HEK293 (cell line): ENCODE measurements at regions not wholly inside any gene's neighbourhood (a gene's known extent, or its start where the extent isn't known, plus 50 kb on each side); places are given as distances from the start of the nearest gene placed in this dataset.
"Not testable (repeated sequence)": the region's sequence is repeated elsewhere in the genome, so short reads cannot be mapped to it uniquely, and the experiment has no call there.

Source experiments
- CTCF ChIA-PET: fragments of 350-600 bp; formaldehyde crosslinking; extraction: SDS; loops from one replicate; lab custom pipeline; 2021; ENCODE audit warnings: antibody characterized with exemption; lab: Yijun Ruan, JAX
- POLR2A ChIA-PET: fragments of 300-600 bp; formaldehyde crosslinking; extraction: SDS; loops from one replicate; lab custom pipeline; 2020; ENCODE audit warnings: antibody characterized with exemption, inconsistent platforms; lab: Yijun Ruan, JAX
- H3K27ac ChIP-seq: fragments of 200-500 bp; sonication (Bioruptor generic); 2 replicates; pipeline ENCODE4 v1.5.1; 2014; ENCODE audit warnings: low read depth, low read length, control low read depth, inconsistent platforms; ENCODE audit errors: extremely low read depth
- H3K36me3 ChIP-seq, 2 experiments: fragments of 200-500 bp in 1 of 2; sonication (Bioruptor generic) in 1 of 2; 1 replicate in 1 of 2; 2 replicates in 1 of 2; pipeline ENCODE4 v1.5.1; 2014 to 2017; ENCODE audit warnings: inconsistent platforms in 2 of 2, low read length in 2 of 2; ENCODE audit not compliant: control insufficient read depth in 2 of 2, insufficient read depth in 1 of 2
- H3K4me1 ChIP-seq: fragments of 200-500 bp; sonication (Bioruptor generic); 2 replicates; pipeline ENCODE4 v1.5.1; 2014; ENCODE audit warnings: mild to moderate bottlenecking, low read length, inconsistent platforms; ENCODE audit not compliant: control insufficient read depth, insufficient read depth
- H3K4me3 ChIP-seq: 2 replicates; pipeline ENCODE4 v1.5.1; 2011; ENCODE audit warnings: low read depth, mild to moderate bottlenecking, control low read depth, low read length, moderate library complexity
- H3K9me3 ChIP-seq: fragments of 200-500 bp; sonication (Bioruptor generic); 2 replicates; pipeline ENCODE4 v1.5.1; 2014; ENCODE audit warnings: low read depth, low read length, inconsistent platforms; ENCODE audit not compliant: control insufficient read depth, insufficient read depth
- GLI4 ChIP-seq: fragments of 450-650 bp; formaldehyde crosslinking; IDR thresholded peaks from 2 replicates; pipeline ENCODE4 v1.5.1; 2016; ENCODE audit warnings: missing biosample characterization, missing genetic modification characterization
- HOXD13 ChIP-seq: sonication (generic); formaldehyde crosslinking; IDR thresholded peaks from 2 replicates; pipeline ENCODE4 v1.8.0; 2022; ENCODE audit warnings: missing genetic modification reagents, borderline replicate concordance
- KLF10 ChIP-seq: fragments of 450-650 bp; IDR thresholded peaks from 2 replicates; pipeline ENCODE4 v1.5.1; 2018; ENCODE audit warnings: missing biosample characterization, mild to moderate bottlenecking, missing genetic modification characterization
- PRDM4 ChIP-seq: fragments of 450-650 bp; formaldehyde crosslinking; IDR thresholded peaks from 2 replicates; pipeline ENCODE4 v1.5.1; 2017; ENCODE audit warnings: missing biosample characterization, missing genetic modification characterization
- SCRT2 ChIP-seq: fragments of 450-650 bp; formaldehyde crosslinking; IDR thresholded peaks from 2 replicates; pipeline ENCODE4 v1.5.1; 2016; ENCODE audit warnings: missing biosample characterization, missing genetic modification characterization
- TRIM28 ChIP-seq: IDR thresholded peaks from 2 replicates; pipeline ENCODE4 v1.6.1; 2011; ENCODE audit warnings: low read length, control low read depth, borderline replicate concordance
- ZBTB10 ChIP-seq: fragments of 450-650 bp; formaldehyde crosslinking; IDR thresholded peaks from 2 replicates; pipeline ENCODE4 v1.5.1; 2016; ENCODE audit warnings: missing biosample characterization, missing genetic modification characterization
- ZBTB11 ChIP-seq: fragments of 450-650 bp; formaldehyde crosslinking; conservative IDR thresholded peaks from 2 replicates; pipeline ENCODE4 v1.5.1; 2016; ENCODE audit warnings: low read depth, missing biosample characterization, missing genetic modification characterization
- ZFP3 ChIP-seq: fragments of 450-650 bp; formaldehyde crosslinking; IDR thresholded peaks from 2 replicates; pipeline ENCODE4 v1.5.1; 2016; ENCODE audit warnings: low read depth, missing biosample characterization, missing genetic modification characterization
- ZNF223 ChIP-seq: fragments of 450-650 bp; formaldehyde crosslinking; IDR thresholded peaks from 2 replicates; pipeline ENCODE4 v1.5.1; 2016; ENCODE audit warnings: missing biosample characterization, missing genetic modification characterization
- ZNF24 ChIP-seq: fragments of 450-650 bp; formaldehyde crosslinking; IDR thresholded peaks from 2 replicates; pipeline ENCODE4 v1.5.1; 2016; ENCODE audit warnings: missing biosample characterization, missing genetic modification characterization
- ZNF311 ChIP-seq: fragments of 450-650 bp; formaldehyde crosslinking; IDR thresholded peaks from 2 replicates; pipeline ENCODE4 v1.5.1; 2017; ENCODE audit warnings: missing biosample characterization, missing genetic modification characterization, borderline replicate concordance
- ZNF324 ChIP-seq: fragments of 450-650 bp; formaldehyde crosslinking; IDR thresholded peaks from 2 replicates; pipeline ENCODE4 v1.5.1; 2016; ENCODE audit warnings: missing biosample characterization, missing genetic modification characterization
- ZNF335 ChIP-seq: fragments of 450-650 bp; formaldehyde crosslinking; conservative IDR thresholded peaks from 2 replicates; pipeline ENCODE4 v1.5.1; 2016; ENCODE audit warnings: missing biosample characterization, missing genetic modification characterization
- ZNF404 ChIP-seq: fragments of 450-650 bp; formaldehyde crosslinking; IDR thresholded peaks from 2 replicates; pipeline ENCODE4 v1.5.1; 2017; ENCODE audit warnings: missing biosample characterization, missing genetic modification characterization
- ZNF518A ChIP-seq: fragments of 450-650 bp; formaldehyde crosslinking; conservative IDR thresholded peaks from 2 replicates; pipeline ENCODE4 v1.5.1; 2016; ENCODE audit warnings: low read depth, missing biosample characterization, missing genetic modification characterization
- ZNF548 ChIP-seq: fragments of 450-650 bp; formaldehyde crosslinking; IDR thresholded peaks from 2 replicates; pipeline ENCODE4 v1.5.1; 2016; ENCODE audit warnings: missing biosample characterization, missing genetic modification characterization
- ZNF791 ChIP-seq: fragments of 450-650 bp; formaldehyde crosslinking; IDR thresholded peaks from 2 replicates; pipeline ENCODE4 v1.5.1; 2016; ENCODE audit warnings: missing biosample characterization, missing genetic modification characterization
- ZNF792 ChIP-seq: fragments of 450-650 bp; formaldehyde crosslinking; IDR thresholded peaks from 2 replicates; pipeline ENCODE4 v1.5.1; 2016; ENCODE audit warnings: missing biosample characterization, missing genetic modification characterization
- ZSCAN30 ChIP-seq: fragments of 450-650 bp; IDR thresholded peaks from 2 replicates; pipeline ENCODE4 v1.5.1; 2018; ENCODE audit warnings: missing biosample characterization, mild to moderate bottlenecking, missing genetic modification characterization, moderate library complexity

- no peak for TF ChIP-seq ZBTB11 (tag by site-specific recombination)
Measured at GRCh38 chr10:81200801-81201200, 663.1 kb downstream of the SH2D4B start (continued).

- H3K4me1 ChIP-seq, H3K4me3 ChIP-seq, POLR2A ChIA-PET, H3K36me3 ChIP-seq, H3K27ac ChIP-seq, H3K9me3 ChIP-seq, CTCF ChIA-PET: not testable (repeated sequence)
Measured at GRCh38 chr10:81207359-81207758, 667.6 kb upstream of the NRG3 start.

- no peaks in the 10 kb centered on the region for H3K4me1 ChIP-seq
- H3K36me3 ChIP-seq, result no peaks in the 10 kb centered on the region
- H3K4me3 ChIP-seq, result no peak overlapping the region
- POLR2A ChIA-PET, result no interaction called here
- H3K9me3 ChIP-seq, result no peaks in the 10 kb centered on the region
- TF ChIP-seq ZNF791 (tag by site-specific recombination), result no peak
- TF ChIP-seq TRIM28, result no peak
- no peak for TF ChIP-seq ZFP3 (tag by site-specific recombination)
- TF ChIP-seq ZNF311 (tag by site-specific recombination), result no peak
- no peak for TF ChIP-seq ZNF404 (tag by site-specific recombination)
- TF ChIP-seq KLF10 (tag by site-specific recombination), result no peak
- TF ChIP-seq SCRT2, result no peak
- TF ChIP-seq ZNF548, result no peak
- TF ChIP-seq ZBTB10 (tag by site-specific recombination), result no peak
- TF ChIP-seq ZNF24 (tag by site-specific recombination), result no peak
- TF ChIP-seq ZNF335 (tag by site-specific recombination), result no peak
- no peak for TF ChIP-seq ZSCAN30
- TF ChIP-seq ZNF792 (tag by site-specific recombination), result no peak
- no peak for TF ChIP-seq PRDM4 (tag by site-specific recombination)
- TF ChIP-seq ZNF518A (tag by site-specific recombination), result no peak
- TF ChIP-seq HOXD13 (CRISPR knock-in tag), result no peak
- TF ChIP-seq ZNF223 (tag by site-specific recombination), result no peak
- no peak for TF ChIP-seq ZNF324 (tag by site-specific recombination)
- TF ChIP-seq GLI4 (tag by site-specific recombination), result no peak
- CTCF ChIA-PET, result no interaction called here
- no peak overlapping the region for H3K27ac ChIP-seq
Measured at GRCh38 chr10:81213370-81213769, 661.6 kb upstream of the NRG3 start.
